ENCODE measurements at regions not wholly inside any gene's neighbourhood (a gene's known extent, or its start where the extent isn't known, plus 50 kb on each side); places are given as distances from the start of the nearest gene placed in this dataset.

GRCh38 chr10:78726171-78726570 is 342.6 kb upstream of the ZMIZ1 start:
- Histone ChIP-seq H3K36me3 (replicated peaks in 1 of 2; ENCODE audit: control extremely low read depth in 1 of 2, control insufficient read depth in 1 of 2, extremely low read depth in 1 of 2, insufficient read depth in 2 of 2, low read length in 1 of 2) (no peaks in the 10 kb centered on the region), H3K79me2 (ENCODE audit: control insufficient read depth, insufficient read depth, low read length) (no peaks in the 10 kb centered on the region), H3K4me3 (ENCODE audit: control extremely low read depth in 1 of 5, extremely low read depth in 1 of 5, insufficient read depth in 1 of 5, low read depth in 2 of 5, low read length in 4 of 5) (no peak overlapping the region), H2AFZ (ENCODE audit: insufficient read depth, low read depth, low read length, poor library complexity, severe bottlenecking) (no peak overlapping the region), H3K27ac (ENCODE audit: low read length in 2 of 2) (no peak overlapping the region), H3K4me2 (replicated peaks; ENCODE audit: low read depth, low read length, poor library complexity, severe bottlenecking) (no peak overlapping the region), H3K4me1 (ENCODE audit: control insufficient read depth in 2 of 2, insufficient read depth in 2 of 2, low read length in 2 of 2) (no peaks in the 10 kb centered on the region), H4K20me1 (ENCODE audit: control insufficient read depth, insufficient read depth, low read length, poor library complexity, severe bottlenecking) (no peaks in the 10 kb centered on the region), H3K27me3 (replicated peaks in 1 of 4; ENCODE audit: control extremely low read depth in 1 of 4, control insufficient read depth in 3 of 4, insufficient read depth in 4 of 4, low read length in 3 of 4) (peaks cover 0 to 2% (median 0%) of the 10 kb centered on the region in 4 experiments), H3K9ac (ENCODE audit: low read length) (no peak overlapping the region), H3K9me3 (ENCODE audit: control extremely low read depth in 1 of 3, control insufficient read depth in 2 of 3, insufficient read depth in 1 of 3, low read length in 2 of 3) (no peaks in the 10 kb centered on the region)
- H3K4me3 Mint-ChIP-seq: no peak overlapping the region
- intact Hi-C loops (cut with micrococcal nuclease): no loop called here
- no peaks in the 10 kb centered on the region for H3K4me1 Mint-ChIP-seq
- POLR2A ChIA-PET: no interaction called here
- H3K27ac Mint-ChIP-seq: no peak overlapping the region
- ATAC-seq (ENCODE audit: low read depth): no peak
- CTCF ChIA-PET: no interaction called here
- no peak for DNase-seq
- no peak for TF ChIP-seq CTCF (IDR thresholded peaks at IDR 0.05)
- TF ChIP-seq EZH2 (IDR thresholded peaks at IDR 0.05; ENCODE audit: borderline replicate concordance, insufficient read depth, low read depth, low read length, poor library complexity, severe bottlenecking): no peak
- H3K27me3 Mint-ChIP-seq: peaks cover 23% of the 10 kb centered on the region
- H3K9me3 Mint-ChIP-seq (ENCODE audit: insufficient read depth): no peaks in the 10 kb centered on the region
- WGBS (ENCODE audit: insufficient coverage): 60% methylated on average over 1 of the region's 3 CpGs

- Mint-ChIP-seq H3K9me3 (ENCODE audit: insufficient read depth) (no peaks in the 10 kb centered on the region), H3K27ac (no peak overlapping the region), H3K4me1 (no peaks in the 10 kb centered on the region), H3K4me3 (no peak overlapping the region), H3K27me3 (peaks cover 23% of the 10 kb centered on the region)
- Histone ChIP-seq H3K4me2 (replicated peaks; ENCODE audit: low read depth, low read length, poor library complexity, severe bottlenecking) (no peak overlapping the region), H3K36me3 (replicated peaks in 1 of 2; ENCODE audit: control extremely low read depth in 1 of 2, control insufficient read depth in 1 of 2, extremely low read depth in 1 of 2, insufficient read depth in 2 of 2, low read length in 1 of 2) (no peaks in the 10 kb centered on the region), H2AFZ (ENCODE audit: insufficient read depth, low read depth, low read length, poor library complexity, severe bottlenecking) (no peak overlapping the region), H3K27me3 (replicated peaks in 1 of 4; ENCODE audit: control extremely low read depth in 1 of 4, control insufficient read depth in 3 of 4, insufficient read depth in 4 of 4, low read length in 3 of 4) (peaks cover 0 to 6% (median 0%) of the 10 kb centered on the region in 4 experiments), H3K9ac (ENCODE audit: low read length) (no peak overlapping the region), H3K79me2 (ENCODE audit: control insufficient read depth, insufficient read depth, low read length) (no peaks in the 10 kb centered on the region), H3K4me1 (ENCODE audit: control insufficient read depth in 2 of 2, insufficient read depth in 2 of 2, low read length in 2 of 2) (no peaks in the 10 kb centered on the region), H4K20me1 (ENCODE audit: control insufficient read depth, insufficient read depth, low read length, poor library complexity, severe bottlenecking) (no peaks in the 10 kb centered on the region), H3K4me3 (ENCODE audit: control extremely low read depth in 1 of 5, extremely low read depth in 1 of 5, insufficient read depth in 1 of 5, low read depth in 2 of 5, low read length in 4 of 5) (no peak overlapping the region), H3K27ac (ENCODE audit: low read length in 2 of 2) (no peak overlapping the region), H3K9me3 (ENCODE audit: control extremely low read depth in 1 of 3, control insufficient read depth in 2 of 3, insufficient read depth in 1 of 3, low read length in 2 of 3) (no peaks in the 10 kb centered on the region)
- TF ChIP-seq CTCF (IDR thresholded peaks at IDR 0.05) (no peak), EZH2 (IDR thresholded peaks at IDR 0.05; ENCODE audit: borderline replicate concordance, insufficient read depth, low read depth, low read length, poor library complexity, severe bottlenecking) (no peak)
- ChIA-PET CTCF (no interaction called here), POLR2A (no interaction called here)
- DNase-seq (no peak), ATAC-seq (ENCODE audit: low read depth) (no peak)
- intact Hi-C loops (cut with micrococcal nuclease): no loop called here
- WGBS (ENCODE audit: insufficient coverage): 100% methylated on average over 2 of the region's 2 CpGs
Measured at GRCh38 chr10:78727251-78727650, 341.5 kb upstream of the ZMIZ1 start.
